ENCODE measurements at regions not wholly inside any gene's neighbourhood (a gene's known extent, or its start where the extent isn't known, plus 50 kb on each side); places are given as distances from the start of the nearest gene placed in this dataset.

DNA sequence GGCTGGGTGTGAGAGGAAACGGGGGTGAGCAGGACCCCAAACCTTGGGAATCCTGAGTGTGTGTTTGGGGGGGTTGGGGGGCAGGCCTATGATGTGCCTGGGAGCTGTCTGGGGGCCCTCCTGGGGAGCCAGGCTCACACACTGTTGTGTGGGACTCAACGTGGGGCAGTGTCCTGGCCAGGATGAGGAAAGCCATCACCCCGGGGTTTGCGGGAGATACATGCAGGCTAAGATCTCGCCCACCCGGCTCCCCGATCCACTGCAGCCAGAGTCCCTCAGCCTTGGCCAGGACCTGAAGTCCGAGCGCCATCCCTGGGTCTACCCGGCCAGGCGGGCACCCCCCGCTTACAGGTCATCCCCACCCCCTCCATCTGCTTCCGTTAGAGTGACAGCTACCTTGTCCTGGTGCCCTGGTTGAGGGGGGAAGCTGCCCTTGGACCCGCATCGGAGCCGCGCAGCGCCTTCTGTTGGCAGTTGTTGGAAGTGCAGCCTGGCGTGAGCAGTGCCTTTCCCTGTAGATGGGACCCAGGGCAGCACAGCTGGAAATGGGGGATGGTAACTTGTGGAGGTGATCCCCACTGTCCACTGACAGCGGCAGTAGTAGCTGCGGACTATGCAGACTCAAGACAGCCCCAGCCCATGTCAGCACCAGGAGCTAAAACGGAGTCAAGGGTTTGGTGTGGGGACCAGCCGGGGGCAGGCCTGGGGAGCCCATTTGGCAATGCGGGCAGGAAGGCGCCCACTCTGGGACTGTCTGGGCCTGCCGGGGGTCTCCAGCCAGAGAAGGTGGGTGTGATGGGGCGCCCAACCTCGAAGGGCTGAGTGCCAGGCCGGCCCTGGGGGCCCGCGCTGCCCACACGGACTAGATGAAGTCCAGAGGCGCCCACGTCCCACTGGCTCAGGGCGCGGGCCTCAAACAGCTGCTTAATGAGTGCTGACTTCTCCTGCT lies 885.6 kb upstream of the ZNF722 start:
- TF ChIP-seq CTCF (IDR thresholded peaks at IDR 0.05) = no peak
- peaks cover 4% of the 10 kb centered on the region for H3K27me3 Mint-ChIP-seq (ENCODE audit: low read depth, poor library complexity)

GRCh38 chr7:63113713-63114285 lies 884.9 kb upstream of the ZNF722 start:
- no peak for DNase-seq
- Mint-ChIP-seq H3K36me3 (ENCODE audit: low read depth) (peaks cover 9% of the 10 kb centered on the region), H3K27ac (no peak overlapping the region), H3K9me3 (peaks cover 87% of the 10 kb centered on the region), H3K4me1 (no peaks in the 10 kb centered on the region), H3K4me3 (no peak overlapping the region), H3K27me3 (ENCODE audit: low read depth, poor library complexity) (peaks cover 4% of the 10 kb centered on the region)
- no peak for TF ChIP-seq CTCF (IDR thresholded peaks at IDR 0.05)

More for the DNA sequence above, 885.6 kb upstream of the ZNF722 start:
- Mint-ChIP-seq H3K27ac (no peak overlapping the region), H3K36me3 (ENCODE audit: low read depth) (peaks cover 9% of the 10 kb centered on the region), H3K4me3 (no peak overlapping the region), H3K4me1 (no peaks in the 10 kb centered on the region), H3K9me3 (peaks cover 83% of the 10 kb centered on the region)
- DNase-seq = no peak

GRCh38 chr7:63114371-63114985 lies 884.2 kb upstream of the ZNF722 start:
- no peak for DNase-seq
- H3K27ac Mint-ChIP-seq = no peak overlapping the region
- peaks cover 4% of the 10 kb centered on the region for H3K27me3 Mint-ChIP-seq (ENCODE audit: low read depth, poor library complexity)
- TF ChIP-seq CTCF (IDR thresholded peaks at IDR 0.05) = no peak
- H3K36me3 Mint-ChIP-seq (ENCODE audit: low read depth) = peaks cover 9% of the 10 kb centered on the region
- H3K4me3 Mint-ChIP-seq = no peak overlapping the region
- no peaks in the 10 kb centered on the region for H3K4me1 Mint-ChIP-seq
- peaks cover 87% of the 10 kb centered on the region for H3K9me3 Mint-ChIP-seq
